Cerebellar nuclear complex (tissue), 1 donor: ENCODE measurements at regions not wholly inside any gene's neighbourhood (a gene's known extent, or its start where the extent isn't known, plus 50 kb on each side); places are given as distances from the start of the nearest gene placed in this dataset.

Source experiments
- DNase-seq, 2 experiments: peaks; one replicate each; lab custom pipeline; 2025; lab: John Stamatoyannopoulos, UW

DNA sequence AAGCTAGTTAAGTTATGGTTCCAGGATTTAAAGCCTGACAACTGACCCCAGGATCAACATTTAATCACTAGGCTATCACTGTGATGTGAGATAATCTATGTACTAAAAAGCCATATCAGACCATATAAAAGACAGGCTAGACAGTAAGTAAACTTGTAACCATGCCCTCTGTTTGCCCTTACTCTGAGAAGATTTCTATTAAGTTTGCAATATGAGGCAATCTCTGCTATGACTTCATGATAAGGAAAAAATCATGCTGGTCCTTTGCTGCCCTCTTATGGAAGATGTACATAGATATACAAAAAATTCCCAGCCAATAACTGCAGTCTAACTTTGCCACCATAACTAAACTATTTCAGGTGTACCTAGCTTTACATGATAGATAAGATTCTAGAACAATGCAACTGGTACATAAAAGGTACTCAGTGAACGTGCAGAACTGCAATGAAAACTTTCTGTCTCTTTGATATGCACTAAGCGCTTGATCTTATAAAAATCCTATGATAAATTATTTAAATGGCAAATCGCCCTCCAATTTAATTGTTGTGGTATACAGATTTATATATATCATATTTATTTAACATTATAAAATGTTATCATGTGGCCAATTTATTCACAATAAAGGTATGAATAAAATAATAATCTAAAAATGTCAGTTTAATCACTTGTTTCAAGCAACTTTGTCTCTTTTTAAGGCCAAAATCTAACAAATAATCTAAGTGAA is 70.5 kb downstream of the FAM217A start:
- DNase-seq = no peak

DNA sequence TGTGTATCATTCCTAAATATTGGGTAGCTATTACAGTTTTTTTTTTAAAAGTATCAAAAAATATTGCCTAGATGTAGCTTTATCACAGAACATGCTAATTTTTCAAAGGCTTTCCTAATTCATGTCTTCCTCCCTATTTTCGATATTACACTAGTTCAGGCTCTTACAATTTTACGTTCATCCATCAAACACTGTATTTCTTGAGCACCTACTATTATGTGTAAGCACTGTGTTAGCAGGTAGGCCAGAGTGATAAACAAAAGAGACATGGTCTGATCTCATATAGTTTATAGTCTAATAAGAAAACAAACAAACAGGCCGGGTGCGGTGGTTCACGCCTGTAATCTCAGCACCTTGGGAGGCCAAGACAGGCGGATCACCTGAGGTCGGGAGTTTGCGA is 69.5 kb downstream of the FAM217A start:
- DNase-seq = no peak

DNA sequence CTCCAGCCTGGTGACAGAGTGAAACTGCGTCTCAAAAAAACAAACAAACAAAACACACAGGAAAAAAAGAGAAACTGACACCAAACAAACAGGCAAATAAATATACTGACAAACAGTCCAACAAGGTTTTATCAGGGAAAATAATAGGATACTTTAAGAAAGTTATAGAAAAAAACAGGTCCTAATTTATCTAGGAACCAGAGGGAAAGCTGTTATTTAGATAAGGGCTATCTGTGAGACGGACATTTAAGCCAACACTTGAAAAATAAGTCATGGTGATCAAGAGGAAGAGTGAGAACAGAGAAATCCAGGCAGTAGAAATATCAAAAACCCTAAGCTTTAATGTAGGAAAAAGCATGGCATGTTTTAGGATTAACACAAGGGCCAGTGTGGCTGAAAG is 68.9 kb downstream of the FAM217A start:
- no peak for DNase-seq

DNA sequence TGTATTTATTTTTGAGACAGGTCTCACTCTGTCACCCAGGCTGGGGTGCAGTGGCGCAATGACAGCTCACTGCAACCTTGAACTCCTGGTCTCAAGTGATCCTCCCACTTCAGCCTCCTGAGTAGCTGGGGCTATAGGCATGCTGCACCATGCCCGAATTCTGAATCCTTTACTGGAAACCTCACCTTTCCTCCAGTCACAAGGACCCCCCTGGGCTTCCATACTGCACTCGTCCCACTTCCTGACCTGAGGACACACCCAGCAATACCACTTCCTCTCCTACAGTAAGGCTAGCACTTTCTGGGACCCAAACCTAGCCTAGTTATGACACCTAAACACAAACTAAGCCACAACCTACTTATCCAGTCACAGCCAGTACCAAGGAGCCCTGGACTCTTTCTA is 68.2 kb downstream of the FAM217A start:
- no peak for DNase-seq

DNA sequence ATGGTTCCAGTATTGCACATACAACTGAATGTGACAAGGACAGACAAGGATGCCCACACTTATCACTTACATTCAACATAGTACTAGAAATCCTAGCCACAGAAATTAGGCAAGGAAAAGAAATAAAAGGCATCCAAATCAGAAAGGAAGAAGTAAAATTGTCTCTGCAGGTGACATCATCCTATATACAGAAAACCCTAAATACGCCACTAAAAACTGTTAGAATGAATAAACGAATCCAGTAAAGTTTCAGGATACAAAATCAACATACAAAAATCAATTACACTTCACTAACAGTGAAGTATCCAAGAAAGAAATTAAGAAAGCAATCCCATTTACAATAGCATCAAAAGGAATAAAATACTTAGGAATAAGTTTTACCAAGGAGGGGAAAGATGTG is 66.1 kb downstream of the FAM217A start:
- no peak for DNase-seq

DNA sequence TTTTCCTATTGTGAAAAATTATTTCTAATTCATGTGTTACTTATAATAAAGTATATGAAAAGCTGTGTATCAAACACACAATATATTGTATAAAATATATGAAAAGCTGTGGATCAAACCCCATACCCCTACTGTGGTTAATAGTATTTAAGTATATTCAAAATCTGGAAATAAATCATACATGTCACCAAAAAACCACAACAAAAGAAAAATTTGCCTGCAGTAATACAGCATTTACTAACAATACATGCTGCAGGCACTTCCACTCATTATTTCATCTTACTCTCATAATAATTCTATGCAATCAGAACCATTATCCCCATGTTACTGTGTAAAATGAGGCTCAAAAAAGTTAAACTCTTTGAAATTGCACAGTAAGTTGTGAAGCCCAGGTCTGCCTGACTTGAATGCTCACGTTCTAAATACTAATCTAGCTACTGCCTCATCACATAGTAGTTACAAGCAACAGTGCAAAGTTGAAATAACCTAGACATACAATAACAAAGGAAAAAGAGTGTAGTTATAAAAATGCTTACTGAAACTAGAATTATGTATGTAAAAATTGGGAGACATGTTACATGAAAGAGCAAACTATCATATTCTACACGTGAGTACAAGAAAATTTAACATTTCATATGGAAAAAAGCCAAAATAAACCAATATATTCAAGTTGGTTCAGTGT is 61.7 kb downstream of the FAM217A start:
- no peak for DNase-seq

DNA sequence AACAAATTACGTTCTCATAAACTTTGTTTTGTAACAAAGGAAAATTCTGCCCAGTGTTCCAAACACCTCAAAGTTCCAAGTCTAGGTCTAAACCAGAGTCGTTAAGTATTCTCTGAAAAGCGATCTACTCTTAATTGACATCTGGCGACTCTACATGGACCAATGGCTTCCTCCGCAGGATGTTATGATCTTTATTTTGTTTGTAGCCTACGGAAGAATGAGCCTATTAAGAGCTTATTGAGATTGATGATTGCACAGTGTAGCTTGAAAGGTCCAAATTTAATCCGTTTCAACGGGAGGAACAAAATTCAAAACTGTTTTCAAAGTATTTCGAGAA is 61.1 kb downstream of the FAM217A start:
- DNase-seq = no peak

DNA sequence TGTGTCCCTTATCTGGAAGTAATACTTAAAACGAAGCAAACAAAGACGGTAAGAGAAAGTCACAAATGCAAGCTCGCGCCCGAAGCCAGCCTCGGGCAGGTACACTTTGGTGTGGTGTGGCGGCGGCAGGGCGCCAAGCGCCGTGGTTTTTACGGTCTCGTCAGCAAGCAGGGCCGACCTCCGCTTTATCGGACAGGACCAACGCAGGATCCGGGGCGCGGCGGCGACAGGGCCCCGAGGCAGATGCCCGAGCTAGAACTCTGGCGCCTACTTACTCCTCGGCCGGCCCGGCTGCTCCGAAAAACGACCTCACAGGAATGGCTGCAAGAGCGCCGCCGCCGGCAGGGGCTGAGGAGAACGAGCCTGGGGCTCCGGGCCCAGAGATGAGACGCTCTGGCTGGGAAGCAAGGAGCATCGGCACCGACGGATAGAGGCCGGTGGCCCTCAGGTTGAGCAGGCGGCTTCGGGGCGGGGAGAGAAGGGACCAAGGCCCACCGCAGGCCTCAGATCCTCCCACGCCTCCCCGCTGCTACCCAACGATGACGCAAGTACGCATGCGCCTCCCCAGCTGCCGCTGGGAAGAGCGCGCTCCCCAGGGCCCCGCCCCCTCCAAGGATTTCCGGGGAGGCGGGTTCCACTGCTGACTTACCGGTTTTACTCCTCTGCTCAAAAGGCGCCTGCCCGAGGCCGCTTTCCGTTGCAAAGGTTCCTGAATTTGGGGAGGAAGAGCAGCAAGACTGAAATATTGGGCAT is 60.6 kb downstream of the FAM217A start:
- DNase-seq = peak in 1 of 2 experiments; percentile 74
